ENCODE measurements at regions not wholly inside any gene's neighbourhood (a gene's known extent, or its start where the extent isn't known, plus 50 kb on each side); places are given as distances from the start of the nearest gene placed in this dataset.

- TF ChIP-seq TAF1 (IDR thresholded peaks at IDR 0.05; ENCODE audit: borderline replicate concordance, low read depth, low read length) (no peak), POLR2A (IDR thresholded peaks at IDR 0.05; ENCODE audit: low read depth, low read length) (no peak), POLR2AphosphoS5 (IDR thresholded peaks at IDR 0.05; ENCODE audit: low read depth, low read length) (no peak)
Observed at GRCh38 chr14:25132732-25133422, 82.9 kb upstream of the STXBP6 start.

Data from GM12892 (cell line).